ENCODE measurements at regions not wholly inside any gene's neighbourhood (a gene's known extent, or its start where the extent isn't known, plus 50 kb on each side); places are given as distances from the start of the nearest gene placed in this dataset.

DNA sequence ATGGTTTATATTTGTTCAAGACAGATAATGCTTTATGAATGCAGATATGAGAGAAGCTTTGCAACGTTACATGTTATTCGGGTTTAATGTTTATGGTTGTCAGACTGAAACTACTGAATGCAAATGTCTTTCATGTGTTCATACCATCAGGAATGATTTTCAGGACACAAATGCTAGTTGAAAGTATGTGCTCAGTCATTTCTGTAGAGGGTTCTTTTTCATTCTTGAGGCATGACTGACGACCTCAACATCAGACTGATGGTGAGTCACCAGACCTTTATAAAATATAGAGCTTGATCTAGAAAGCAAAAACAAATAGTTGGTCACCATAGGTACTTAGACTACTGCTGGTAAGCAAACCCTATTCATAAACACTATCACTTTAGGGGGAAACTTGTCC lies 287.3 kb upstream of the NUDT12 start:
- peak; percentile 6 for DNase-seq

DNA sequence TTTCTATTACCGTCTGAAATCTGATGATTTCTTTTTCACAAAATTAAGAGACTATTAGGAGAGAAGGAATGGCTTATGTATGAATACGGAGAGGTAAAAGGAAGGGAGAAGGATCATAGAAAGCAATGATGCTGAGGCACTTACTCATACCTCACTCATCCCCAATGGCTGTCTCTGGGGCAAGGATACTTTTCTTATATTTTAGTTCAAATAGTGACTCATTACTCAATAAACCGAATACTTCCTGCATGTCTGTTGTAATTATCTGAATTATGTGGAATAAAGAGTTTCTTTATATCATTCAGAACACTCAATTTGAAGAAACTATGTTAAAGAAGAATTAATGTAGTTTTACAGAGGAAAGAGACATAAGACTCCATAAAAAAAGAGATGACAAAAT lies 284.5 kb upstream of the NUDT12 start:
- no peak for DNase-seq

DNA sequence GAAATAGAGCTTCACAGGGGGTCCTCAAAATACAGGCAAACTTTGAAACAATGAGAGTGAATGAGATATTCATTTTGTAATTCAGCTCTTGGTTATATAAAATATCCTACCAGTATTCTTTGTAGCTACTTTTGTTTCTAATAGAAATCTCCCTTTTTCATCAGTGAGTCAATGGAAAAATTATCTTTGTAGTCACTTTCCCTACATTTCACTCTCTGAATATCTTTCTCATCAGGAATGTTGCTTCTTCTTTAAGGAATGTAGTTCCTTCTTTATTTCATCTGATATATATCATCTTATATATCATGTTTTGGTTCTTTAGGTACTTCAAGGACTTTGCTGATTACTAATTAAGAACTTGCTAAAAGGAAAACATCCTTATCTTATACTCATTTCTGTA lies 280.3 kb upstream of the NUDT12 start:
- DNase-seq = no peak

DNA sequence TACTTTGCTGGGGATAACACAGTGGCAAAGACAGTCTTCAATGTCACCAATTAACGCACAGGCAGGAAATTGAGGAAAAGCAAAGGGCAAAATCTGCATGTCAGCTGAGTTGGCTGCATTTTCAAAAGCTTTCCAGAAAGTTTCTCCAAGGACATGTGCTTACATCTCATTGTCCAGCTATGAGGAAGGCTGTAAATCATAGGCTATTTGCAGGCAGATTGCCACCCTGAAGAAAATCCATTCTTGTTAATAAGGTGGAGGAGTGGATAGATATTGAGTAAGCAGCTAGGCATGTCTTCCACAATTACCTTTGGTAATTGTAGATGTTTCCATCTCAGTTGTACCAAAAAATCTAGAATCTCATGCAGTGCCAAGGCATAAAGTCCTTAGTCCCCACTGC lies 278.0 kb upstream of the NUDT12 start:
- no peak for DNase-seq

DNA sequence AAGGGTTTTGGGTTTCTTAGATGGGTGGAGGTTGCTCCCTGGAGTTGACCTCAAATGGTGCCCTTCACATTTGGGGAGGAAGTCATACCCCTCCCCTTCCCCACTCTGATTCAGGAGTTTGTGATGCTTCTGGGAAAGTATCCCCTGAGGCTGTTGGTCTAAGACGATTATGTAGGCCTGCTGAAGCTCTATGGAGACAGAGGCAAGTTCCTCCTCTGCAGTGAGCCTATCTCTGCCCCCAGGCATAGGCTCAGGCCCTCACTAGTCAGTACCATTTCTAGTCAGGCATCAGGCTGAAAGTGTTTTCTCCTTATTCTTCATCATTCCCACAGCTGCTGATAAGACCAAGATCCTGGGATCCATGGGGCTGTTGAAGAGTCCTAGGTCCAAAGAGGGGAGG lies 271.6 kb upstream of the NUDT12 start:
- no peak for DNase-seq

DNA sequence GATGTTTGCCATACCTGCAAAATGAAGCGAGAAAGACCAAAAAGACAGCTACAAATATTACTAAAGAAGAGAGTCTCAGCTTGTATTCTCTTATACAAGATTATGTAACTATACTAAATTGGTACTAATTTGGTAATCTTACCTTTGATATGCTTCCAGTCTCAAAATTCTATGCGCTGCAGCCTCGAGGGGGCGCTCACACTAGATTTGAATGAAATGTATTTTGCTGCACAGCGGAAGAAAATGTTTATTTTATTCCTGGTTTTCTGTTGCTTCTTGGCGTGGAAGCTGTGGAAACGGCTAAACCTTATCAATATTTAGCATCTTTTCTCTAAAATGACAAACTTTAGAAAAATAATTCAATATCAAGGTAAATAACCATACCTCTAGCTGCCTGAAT lies 267.0 kb upstream of the NUDT12 start:
- DNase-seq = no peak

DNA sequence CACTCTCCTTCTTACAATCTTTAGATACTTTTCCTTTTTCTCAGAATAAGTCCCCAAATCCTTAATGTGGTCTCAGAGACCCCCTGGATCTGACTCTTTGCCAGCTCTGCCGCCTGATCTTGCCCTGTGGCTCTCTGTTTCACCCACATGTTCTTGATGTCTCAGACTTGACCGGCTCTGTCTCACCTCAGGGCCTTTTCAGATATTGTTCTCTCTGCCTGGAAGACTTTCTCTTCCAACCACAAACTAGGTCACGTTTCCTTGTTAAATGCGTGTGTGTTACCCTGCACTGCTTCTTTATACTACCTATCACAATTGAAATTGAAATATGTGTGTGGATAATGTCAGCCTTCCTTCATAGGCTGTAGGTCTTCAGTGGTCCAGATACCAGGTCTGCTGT lies 265.4 kb upstream of the NUDT12 start:
- no peak for DNase-seq

DNA sequence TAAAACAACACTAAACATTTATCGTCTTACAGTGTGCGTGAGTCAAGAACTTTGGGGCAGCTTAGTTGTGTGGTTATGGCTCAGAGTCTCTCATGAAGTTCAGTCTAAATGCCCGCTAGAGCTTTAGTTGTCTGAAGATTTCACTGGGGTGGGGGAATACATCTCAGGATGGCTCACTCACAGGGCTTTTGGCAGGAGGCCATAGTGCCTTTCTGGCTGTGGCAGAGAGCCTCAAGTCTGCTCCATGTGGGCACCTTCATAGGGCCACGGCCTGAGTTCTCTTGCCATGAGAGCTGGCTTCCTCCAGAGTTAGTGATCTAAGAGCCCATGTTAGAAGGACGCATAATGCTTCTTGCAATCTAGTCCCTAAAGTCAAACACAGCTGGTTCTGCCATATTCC lies 258.8 kb upstream of the NUDT12 start:
- no peak for DNase-seq

DNA sequence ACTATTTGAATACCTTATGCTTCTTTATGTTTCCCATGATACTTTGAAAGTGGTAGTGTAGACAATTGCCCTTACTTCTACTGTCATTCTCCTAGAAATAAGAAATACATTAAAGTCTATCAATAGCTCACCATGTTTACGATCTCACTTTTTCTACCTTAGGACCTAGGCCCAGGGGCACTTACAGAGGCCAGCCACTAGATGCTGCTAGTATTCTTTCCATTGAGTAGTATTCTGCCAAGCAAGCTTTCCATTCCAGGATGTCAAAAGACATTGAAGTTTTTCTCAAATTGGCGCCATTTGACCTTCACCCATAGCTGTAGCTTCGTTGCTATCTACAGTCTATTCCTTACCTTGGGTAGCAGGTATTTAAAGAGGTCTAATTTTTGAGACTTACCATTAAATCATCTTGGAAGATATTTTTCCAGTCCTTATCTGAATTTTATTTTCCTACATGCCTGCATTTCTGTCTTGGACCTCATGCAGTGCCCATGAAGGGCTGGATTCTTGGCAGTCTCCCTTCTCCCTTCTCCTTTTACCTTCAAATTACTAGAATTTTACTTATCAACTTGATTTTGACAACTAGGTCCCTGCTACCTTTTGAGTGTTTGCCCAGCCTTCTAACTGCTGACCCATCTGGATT lies 246.0 kb upstream of the NUDT12 start:
- DNase-seq = peak; percentile 40

DNA sequence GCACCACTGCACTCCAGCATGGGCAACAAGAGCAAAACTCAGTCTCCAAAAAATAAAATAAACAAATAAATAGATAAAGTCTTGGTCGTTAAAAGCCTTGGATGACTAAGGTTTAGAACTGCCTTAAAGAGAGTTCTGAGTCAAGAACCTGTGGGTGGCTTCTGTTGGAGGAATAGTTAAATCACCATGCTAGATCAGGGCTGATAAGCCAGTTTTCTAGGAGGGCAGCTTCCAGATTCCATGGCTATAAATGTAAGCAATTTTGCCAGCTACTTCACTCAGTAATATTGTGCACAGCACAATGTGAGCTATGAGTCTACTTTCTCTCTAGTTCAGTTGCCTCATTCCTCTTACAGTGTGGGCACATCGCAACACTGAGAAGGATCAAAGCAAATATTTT lies 242.1 kb upstream of the NUDT12 start:
- peak; percentile 33 for DNase-seq

DNA sequence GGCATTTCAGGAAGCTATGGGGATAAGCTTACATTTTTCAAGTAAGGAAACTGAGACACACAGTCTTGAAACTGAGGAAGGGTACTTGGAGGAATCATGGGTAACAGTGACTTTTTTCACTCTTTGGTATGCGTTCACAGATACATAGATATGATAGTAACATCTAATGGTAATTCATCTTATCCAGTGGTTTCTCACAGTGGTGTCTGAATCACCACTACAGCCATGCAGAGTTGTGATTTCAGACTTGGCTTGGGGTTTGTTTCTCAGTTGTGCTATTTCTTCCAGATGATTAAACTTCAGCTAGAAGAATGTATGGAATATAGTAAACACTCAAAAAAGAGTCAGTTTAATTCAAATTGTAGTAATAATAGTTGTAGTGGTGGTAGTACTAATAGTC lies 239.1 kb upstream of the NUDT12 start:
- DNase-seq = no peak

DNA sequence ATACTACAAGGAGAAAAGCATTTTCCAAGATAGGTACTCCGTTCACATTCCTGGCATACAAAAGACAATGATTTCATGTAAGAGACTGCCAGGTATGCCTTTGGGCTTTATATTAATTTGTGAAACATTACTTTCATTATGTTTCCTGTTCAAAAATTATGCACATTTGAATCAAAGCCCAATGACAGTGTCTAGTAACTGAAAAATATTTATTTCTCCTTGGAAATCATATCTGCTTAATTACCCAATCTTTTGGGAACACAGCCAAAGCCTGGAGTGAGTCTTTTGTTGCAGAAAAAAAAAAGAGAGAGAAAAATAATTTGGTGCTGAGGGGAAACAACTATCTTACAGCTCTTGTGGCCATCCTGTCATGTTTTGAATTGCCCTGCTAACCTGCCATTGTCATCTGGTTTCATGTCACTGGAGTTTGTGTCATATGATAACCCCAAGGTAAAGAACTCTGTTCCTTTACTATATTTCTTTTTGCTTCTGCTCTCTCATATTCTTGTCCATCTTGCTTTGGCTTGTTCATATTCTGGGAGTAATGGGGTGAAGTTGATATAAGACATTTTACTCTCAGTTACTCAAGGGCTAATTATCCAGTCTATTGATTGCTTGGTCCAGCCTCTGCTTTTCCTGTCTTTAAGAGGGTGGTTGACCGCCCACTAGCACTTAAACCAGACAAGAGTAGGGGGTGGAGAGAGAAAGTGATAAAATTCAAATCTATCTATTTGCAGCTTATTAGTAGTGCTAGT lies 238.3 kb upstream of the NUDT12 start:
- no peak for DNase-seq

DNA sequence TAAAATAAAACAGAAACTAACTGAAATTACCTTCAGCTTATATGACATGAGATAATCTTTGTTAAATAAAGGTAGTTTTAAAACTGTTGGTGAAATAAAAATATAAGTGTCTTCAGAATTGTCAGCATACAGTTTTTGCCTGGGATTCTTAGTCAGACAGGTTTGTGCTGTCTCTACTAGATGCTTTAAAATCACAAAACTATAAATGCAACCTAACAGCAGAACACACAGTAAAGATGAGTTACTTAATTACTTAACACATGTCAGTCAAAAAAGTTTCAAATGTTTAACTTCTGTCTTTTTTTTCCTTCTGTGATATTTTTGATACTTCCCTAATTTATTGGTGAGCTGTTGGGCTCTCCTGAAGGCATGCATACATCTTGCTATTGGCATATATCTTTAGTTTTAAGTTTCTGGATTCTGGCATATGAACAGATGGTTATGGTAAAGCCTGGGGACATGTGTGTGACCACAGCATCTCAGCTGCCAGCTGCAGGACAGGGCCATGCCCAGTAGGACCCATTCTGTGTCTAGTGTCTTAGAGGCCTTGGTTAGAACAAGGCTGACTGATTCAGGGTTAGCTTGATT lies 231.1 kb upstream of the NUDT12 start:
- no peak for DNase-seq

DNA sequence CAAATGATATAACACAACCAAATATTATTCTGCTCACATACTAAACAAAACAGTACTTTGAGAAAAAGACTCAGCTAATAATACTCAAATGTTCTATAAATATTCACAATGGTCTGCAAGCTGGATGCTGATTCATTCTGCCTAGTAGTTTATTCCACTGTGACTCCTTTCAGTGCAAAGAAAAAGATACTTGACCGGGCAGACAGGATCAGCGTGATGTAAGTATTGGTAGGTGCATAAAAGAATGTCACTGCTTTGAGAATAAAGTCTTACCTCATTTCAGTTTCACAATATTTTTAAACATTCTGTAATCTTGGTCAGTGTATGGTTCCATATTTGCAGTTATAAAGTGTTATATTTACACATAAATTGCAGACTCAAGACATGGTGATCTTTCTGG lies 223.0 kb upstream of the NUDT12 start:
- no peak for DNase-seq

DNA sequence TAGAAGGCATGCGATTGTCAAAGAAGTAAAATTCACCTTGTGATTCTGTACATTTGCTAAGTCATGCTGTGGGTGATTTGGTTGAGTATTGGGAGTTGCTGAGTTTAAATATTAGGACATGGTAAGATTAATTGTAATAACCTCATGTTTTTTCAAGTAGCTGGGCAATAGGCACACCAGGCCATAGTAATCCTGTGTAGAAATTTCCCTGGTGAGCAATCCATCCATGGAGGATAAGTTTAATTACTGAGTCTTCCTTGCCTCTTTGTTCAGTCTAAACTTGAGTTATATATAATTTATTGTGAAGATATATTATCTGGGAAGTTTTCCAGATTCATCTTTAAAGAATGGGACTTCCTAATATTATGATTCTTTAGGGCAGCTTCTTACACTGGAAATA lies 221.1 kb upstream of the NUDT12 start:
- DNase-seq = no peak

DNA sequence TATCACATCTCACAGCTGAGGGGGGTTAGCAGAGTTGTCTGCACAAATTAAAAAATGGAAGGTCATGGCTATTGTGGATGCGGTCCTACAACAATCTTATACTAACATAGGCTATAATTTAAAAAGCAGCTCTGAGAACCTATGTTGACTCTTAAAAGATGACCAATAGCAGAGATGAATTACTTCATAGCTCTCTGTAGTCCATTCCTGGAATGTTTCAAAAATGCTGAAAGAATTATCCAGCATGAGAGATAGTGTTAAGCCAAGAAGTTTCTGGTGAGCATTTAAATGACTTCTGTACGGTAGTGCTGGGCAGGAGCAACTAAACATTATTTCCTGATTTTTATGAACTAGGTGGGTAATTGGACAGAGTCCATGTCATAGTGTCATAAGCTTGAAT lies 218.2 kb upstream of the NUDT12 start:
- no peak for DNase-seq

DNA sequence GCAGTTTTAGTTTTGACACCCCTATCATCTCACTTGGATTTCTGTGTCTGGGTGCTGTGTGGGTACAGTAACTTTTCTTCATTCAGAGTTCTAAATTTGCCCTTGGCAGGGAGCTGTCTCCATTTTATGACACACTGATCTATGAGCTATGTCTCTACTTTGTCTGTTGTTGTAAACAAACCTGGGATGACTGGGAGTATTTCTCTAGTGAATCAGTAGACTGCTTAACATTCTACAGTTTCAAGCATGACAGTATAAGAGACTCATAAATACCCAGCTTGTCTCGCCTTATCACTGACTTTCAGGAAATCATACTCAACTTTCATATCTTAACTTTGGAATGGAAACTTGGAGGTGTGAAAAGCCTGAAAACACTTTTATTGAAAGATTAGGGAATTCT lies 212.1 kb upstream of the NUDT12 start:
- DNase-seq = no peak

DNA sequence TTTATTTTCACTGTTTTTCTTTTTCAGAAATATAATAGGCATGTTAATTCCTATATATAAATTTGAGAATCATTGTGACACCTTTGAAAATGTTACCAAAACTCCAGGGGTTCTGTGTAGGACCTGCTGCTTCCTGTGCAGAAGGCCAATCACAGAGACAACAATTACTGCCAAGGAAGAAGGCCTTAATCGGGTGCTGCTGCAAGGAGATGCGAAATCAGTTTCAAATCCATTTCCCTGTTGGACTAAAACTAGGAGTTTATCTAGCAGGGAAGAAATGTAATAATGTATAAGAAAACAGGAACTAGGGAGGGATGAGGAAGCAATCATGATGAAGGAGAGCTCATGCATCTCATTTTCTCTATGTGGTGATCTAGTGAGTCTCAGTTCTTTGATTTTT lies 209.7 kb upstream of the NUDT12 start:
- DNase-seq = no peak

DNA sequence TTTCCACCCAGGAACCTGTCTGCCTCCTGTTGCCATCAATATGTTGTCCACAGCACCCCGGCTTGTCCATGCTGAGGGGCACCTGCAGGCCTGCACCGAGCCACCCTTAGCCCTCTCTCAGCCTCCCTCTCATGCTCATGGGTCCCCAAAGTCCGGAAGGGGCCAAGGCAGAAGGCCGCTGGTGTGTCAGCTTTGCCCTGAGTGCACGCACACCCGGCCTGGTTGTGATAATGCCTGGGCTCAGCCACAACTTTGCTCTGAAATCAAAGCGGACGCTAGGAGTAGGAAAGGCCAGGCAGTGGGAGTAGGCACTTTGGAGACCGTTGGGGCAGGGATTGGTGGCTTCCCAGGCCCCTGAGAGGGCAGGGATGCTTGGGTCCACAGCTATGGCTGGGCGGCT lies 201.8 kb upstream of the NUDT12 start:
- DNase-seq = no peak

DNA sequence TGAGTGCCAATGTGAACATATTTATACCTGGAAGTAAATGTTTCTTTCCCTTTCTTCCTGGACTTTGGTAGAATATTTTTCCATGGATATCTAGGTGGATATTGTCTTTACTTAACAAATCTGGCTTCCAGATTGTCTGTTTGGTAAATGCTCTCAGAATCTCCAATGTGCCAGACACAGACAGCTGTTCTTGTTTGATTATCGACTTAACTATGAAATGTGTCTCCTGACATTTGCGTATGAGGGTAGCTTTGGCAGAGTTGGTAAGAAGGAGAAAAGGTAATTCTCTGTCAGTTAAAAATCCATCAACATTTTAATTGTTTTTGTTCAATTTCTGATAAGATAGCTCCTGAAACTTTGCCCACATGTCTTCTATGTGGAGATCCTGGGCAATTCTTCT lies 196.4 kb upstream of the NUDT12 start:
- DNase-seq = no peak

DNA sequence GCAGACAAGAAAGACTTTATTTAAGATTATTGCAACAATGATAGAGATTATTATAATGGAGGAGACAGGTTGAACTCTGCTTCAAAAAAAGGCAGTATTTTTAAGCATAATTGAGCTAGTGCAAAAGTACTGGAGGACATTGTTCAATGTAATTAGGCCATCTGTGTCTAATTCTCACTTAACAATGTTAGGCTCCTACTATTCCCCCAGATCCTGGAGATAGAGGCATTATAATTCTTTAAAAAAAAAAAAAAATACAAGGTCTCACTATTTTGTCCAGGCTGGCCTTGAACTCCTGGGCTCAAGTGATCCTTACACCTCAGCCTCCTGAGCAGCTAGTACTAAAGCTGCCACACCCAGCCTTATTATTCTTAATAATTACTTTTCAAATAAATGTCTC lies 193.4 kb upstream of the NUDT12 start:
- DNase-seq = no peak

DNA sequence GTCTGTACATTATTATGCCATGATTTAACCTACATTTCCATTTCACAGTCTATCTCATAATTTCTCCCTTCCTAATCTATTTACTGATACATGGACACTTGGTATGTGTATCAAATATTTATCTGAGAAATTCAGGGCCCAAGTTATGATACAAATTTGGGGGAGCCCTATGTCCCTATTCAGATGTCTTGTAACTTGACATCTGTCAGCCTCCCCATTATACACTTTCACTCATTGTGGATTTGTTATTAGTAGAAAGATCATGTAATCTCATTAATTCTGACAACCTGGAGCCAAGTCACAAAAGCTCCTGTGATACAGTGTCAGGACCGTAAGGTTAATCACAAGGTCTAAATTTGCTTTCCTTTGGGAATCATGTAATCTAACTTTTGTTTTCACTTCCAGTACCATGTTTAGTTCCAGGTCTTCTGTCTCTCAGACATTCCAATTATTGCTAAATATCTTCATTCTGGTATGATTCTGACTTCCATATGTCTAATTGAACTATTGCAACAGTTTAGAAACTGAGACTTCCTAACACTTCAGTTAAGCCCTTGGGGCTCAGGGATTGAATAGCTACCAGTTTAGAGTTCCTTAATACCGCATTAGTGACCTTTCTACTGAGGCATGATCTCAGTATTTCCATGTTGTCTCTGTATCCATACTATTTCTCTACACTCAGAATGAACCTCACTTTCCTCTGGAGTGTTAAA lies 182.9 kb upstream of the NUDT12 start:
- no peak for DNase-seq

DNA sequence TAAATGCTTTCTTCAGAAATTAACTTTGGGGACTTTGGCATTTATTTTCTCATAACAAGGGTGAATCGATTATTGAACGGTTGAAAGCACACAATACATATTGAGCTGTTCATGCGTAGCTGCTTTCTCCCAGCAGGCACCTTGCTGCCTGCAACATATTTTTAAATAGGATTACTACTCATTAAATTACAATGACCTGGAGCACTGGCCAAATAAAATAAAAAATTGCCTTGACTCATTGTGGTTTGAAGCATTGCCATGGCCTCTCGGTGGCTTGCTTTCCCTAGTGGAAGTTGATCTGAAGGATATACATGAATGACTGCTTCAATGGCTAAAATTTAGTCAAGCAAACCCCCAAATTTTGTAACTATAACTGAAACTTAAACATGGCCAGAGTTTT lies 181.6 kb upstream of the NUDT12 start:
- peak; percentile 25 for DNase-seq

DNA sequence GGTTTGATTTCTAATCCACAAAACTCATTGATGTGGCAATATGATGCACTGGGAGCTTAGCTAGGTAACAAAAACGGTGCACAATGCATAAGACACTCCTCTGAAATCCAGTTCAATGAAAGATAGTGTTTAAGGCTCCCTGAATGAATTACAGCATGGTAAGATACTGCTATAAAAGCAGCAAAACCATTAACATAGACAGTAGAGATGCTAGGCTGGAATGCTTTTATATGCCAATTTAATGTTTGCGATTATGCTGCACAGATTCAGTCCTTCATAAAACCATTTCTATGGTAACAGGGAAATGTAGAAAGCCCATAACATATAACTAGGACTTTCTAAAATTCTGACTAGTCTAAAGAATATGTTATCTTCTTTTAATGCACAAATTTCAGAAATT lies 180.8 kb upstream of the NUDT12 start:
- no peak for DNase-seq
